GM21447 (cell line): ENCODE measurements at regions not wholly inside any gene's neighbourhood (a gene's known extent, or its start where the extent isn't known, plus 50 kb on each side); places are given as distances from the start of the nearest gene placed in this dataset.

Experiments
- ATAC-seq: cut with Tn5 transposase; IDR thresholded peaks from one replicate; pipeline ENCODE4 v1.9.1; 2021; ENCODE audit not compliant: unreplicated experiment

- ATAC-seq: no peak
Measured at GRCh38 chr2:236712961-236713673, 143.5 kb downstream of the ACKR3 start.

DNA sequence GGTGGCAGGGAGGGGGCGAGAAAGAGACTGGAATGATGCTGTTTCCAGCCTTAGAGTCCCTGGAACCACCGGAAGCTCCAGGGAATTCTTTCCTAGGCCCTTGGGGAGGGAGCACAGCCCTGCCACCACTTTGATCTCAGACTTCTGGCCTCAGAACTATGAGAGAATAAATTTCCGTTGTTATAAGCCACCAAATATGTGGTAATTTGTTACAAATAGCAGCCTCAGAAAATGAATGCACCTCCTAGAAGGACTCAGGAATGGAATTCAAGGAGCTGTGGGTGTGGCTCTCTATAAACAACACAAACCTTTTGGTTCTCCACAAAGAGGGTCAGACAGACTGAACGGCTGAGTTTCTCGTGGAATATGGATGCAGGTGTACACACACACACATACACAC is 144.5 kb downstream of the ACKR3 start:
- ATAC-seq: no peak

DNA sequence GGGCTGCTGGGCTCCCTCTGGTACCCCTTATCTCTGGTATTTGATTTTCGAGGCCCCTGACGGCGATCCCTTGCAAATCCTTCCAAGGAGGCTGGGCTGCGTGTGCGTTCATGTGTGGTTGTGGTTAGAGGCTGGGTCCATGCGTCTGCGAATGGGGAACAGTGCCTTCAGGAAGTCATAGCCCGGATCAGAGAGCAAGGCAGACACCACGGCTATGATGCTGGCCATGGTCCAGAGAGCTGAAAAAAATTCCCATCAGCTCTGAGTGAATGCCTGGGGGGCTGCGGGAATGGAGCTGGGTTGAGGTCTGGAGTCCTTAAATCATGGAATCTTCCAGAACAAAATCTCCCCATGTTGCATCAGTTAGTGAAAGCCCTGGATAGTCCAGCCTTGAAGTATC is 145.5 kb downstream of the ACKR3 start:
- no peak for ATAC-seq

- no peak for ATAC-seq
Measured at GRCh38 chr2:236715491-236715961, 145.9 kb downstream of the ACKR3 start.

- no peak for ATAC-seq
Measured at GRCh38 chr2:236717120-236717519, 147.5 kb downstream of the ACKR3 start.

DNA sequence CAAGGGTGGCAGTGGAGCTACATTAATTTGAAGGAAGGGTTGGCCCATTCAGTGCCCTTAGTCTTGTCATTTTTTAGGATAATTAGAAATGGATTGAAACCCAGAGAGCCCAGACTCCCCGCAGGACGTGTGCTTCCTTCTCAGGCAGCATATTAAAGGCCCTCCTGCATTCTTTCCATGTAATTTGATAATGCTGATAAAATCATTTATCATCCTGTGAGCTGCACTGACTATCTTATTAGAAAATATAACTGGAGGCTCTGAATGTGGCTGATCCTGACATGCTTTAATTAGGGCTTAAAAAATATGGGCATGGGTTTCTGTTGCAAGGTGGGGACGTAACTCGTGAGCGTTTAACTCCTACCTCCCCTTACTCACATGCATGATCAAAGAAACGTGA is 148.1 kb downstream of the ACKR3 start:
- ATAC-seq: no peak

- ATAC-seq: no peak
Measured at GRCh38 chr2:236718207-236718992, 148.8 kb downstream of the ACKR3 start.

DNA sequence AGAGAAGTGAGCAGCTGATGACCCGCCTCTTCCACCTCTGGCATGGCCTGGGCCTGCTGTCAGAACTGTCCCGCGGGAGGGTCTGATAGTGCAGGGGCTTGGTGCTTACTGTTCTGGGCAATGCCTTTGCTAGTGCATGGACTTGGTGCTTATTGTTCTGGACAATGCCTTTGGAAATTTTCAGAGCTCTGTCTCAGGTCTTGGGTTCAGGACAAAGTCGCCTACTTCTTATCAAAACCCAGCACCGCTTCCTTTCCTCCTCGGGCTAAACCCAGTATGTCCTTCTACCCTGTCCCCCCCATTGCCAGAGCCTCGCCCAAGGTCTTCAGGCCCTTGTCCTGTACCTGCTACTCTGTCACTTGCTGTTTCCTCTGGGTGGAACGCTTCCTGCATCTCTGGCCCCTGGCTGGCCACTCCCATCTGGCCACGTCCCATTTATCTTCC is 149.6 kb downstream of the ACKR3 start:
- ATAC-seq: no peak

DNA sequence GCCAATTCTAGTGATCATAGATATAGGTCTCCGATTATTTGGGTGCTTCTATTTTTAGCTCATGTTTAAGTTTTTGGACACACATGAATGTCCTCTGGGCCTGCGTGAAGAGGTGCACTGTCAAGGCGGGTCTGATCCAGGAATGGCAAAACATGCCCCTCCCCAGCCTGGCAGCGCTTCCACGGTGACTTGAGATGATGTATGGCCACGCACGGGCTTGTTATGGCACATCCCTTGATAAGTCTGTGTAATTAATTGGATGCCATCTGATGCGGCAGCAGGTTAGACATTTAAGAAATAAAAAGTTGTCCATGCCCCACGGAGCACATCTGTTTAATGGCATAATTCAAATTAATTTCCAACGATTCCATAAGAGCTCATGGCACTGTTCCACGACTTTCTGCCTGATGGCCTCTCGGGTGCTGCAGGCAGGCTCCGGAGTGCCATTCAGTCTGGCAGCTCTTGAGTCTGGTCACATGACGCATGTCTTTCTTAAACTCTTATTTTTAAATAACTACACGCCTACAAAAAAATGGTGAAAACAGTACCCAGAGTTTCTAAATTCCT is 151.4 kb downstream of the ACKR3 start:
- no peak for ATAC-seq

DNA sequence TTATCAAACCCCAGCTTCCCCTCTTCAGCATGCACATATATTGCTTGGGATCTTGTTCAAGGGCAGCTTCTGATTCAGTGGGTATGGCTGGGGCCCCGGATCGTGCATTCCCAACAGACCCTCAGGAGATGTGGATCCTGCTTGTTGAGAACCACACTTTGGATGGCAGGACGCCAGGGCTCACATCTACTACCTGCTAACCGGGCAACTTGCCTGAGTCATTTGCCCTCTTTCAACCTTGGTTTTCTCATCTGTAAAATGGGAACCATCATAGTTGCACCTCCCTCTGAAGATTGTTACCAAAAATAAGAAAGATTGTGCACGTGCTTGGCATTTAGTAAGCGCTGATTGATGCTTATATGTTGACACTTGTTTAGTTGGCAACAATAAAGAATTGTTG is 154.6 kb downstream of the ACKR3 start:
- ATAC-seq: no peak

DNA sequence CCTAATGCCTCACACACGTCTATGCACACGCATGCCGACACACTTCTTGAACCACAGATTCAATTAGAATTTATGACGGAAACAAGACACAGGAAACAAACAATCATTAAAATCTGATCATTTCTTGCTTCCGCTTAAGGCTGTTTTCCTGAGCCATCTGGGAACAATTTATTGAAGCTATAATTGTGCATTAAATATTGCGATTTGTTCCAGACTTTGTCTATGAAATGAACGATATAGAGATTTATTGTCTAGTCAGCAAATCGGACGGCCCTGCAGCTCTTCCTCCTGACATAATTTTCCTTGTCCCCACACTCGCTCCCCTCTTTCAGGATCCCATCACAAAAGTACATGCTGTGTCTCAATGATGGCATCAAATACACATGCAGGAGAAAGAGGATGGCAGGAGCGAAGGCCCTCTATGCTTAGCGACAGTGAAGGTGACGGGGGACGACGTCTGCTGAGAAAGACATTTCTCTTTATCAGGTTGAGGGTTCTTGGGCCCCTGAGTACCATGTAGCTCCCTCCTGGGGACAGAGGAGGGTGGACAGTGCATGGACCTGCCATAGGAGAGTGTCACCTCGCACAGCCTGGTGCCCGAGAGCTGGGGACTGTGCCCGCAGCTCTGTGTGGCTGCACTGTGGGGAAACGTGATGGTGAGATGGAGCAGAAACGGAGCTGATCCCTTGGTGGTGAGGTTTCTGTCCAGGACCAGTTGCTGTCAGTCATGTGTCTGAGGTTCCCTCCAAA is 157.3 kb downstream of the ACKR3 start:
- no peak for ATAC-seq

- ATAC-seq: no peak
Measured at GRCh38 chr2:236728916-236729670, 159.5 kb downstream of the ACKR3 start.

- ATAC-seq: no peak
Measured at GRCh38 chr2:236730393-236730792, 160.8 kb downstream of the ACKR3 start.

GRCh38 chr2:236731767-236732580 is 162.3 kb downstream of the ACKR3 start:
- ATAC-seq: no peak

GRCh38 chr2:236733156-236733555 is 163.5 kb downstream of the ACKR3 start:
- ATAC-seq: no peak

GRCh38 chr2:236735825-236736238 is 166.2 kb downstream of the ACKR3 start:
- ATAC-seq: no peak

DNA sequence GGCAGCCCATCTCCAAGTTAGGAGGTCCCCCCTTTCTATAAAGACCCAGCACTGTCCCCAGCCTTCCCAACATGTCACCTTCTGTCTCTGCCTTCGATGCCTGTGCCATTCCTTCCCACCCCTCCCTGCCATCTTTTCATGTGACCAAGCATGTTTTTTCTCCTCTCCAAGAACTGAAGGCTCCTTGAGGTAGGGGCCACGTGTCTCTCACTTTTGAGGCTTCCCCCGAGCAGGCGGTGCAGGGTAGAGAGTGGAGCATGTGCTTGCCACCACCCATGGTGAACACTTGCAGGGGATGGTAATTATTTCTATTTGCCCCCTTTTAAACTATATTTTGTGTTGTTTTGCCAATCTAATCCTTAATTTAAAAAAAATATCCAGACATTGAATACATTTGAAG is 168.4 kb downstream of the ACKR3 start:
- no peak for ATAC-seq

DNA sequence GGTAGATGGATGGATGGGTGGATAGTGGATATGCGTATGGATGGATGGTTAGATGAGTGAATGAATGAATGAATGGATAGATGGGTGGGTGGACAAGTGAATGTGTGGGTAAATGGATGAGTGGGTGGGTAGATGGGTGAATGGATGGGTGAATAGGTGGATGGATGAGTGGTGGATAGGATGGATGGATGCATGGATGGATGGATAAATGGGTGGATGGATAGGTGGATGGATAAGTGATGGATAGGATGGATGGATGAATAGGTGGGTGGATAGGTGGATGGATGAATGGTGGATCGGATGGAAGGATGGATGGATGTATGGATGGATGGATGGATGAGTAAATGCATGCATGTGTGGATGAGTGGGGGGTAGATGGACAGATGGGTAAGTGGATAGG is 169.3 kb downstream of the ACKR3 start:
- no peak for ATAC-seq

- ATAC-seq: no peak
Measured at GRCh38 chr2:236739663-236740062, 170.0 kb downstream of the ACKR3 start.

DNA sequence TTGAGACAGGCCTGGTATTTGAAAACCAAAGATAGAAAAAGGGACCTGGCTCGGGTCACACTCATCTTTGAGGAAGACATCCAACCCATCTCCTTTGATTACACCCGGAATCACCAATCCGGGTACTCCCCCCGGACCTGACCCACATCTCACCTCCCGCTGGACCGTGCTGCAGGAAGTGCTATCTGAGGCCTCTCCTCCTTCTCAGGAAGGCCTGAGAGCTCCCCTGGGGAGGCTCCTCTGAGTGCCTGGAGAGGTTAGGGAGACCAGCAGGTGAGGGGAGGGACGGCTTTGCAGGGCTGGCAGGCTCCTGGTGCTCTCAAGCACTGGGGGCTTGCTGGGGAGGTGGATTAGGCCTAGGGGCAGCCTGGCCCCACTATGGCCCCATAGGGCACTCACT is 170.9 kb downstream of the ACKR3 start:
- ATAC-seq: no peak
